ENCODE measurements at regions not wholly inside any gene's neighbourhood (a gene's known extent, or its start where the extent isn't known, plus 50 kb on each side); places are given as distances from the start of the nearest gene placed in this dataset.

DNA sequence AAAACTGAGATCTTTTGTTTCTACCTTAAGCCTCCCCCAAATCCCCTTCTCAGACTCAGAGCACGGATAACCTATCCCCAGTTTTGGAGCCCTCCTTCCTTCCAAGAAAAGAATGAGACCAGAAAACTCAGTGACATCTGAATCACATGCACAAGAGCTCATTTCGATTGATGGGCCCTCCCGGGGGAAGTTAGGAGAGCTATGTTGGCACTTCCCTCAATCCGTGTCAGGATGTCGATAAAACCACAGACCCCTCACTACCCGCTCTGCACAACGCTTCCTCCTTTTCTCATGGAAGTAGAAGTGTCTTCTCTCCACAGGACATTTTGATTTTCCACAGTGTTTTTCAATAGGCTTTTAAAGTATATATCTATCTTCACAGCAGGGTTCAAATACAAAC lies 332.4 kb downstream of the HACE1 start:
- ChIA-PET CTCF (ENCODE audit: low intra/inter-chr PET ratio, low total read pairs) (no interaction called here), POLR2A (no interaction called here)
- no peak for ATAC-seq
- H3K9ac ChIP-seq (ENCODE audit: insufficient read depth, low read depth, low read length): no peak overlapping the region
- no peak overlapping the region for H3K27ac ChIP-seq (ENCODE audit: extremely low read length, insufficient read depth, low read length)
- in situ Hi-C loops (cut with HindIII; ENCODE audit: extremely low pct_ligation_motif_present, low pct_unique_long_range_greater_than_20kb): no loop called here
- intact Hi-C loops (cut with micrococcal nuclease; ENCODE audit: unreplicated experiment): loop anchor here (5.0 kb wide), 1 partner anchor 295 kb away; no protein-coding TSS in a partner anchor
- no peak for TF ChIP-seq NR1H2 (CRISPR knock-in tag; IDR thresholded peaks at IDR 0.05; ENCODE audit: borderline replicate concordance, low read depth)
- TF ChIP-seq STAT5B (CRISPR knock-in tag; IDR thresholded peaks at IDR 0.05): no peak
- no peak for TF ChIP-seq ZFP62 (CRISPR knock-in tag; IDR thresholded peaks at IDR 0.05)
- TF ChIP-seq ZNF543 (CRISPR knock-in tag; IDR thresholded peaks at IDR 0.05): no peak
- no peak for TF ChIP-seq ELF3 (CRISPR knock-in tag; IDR thresholded peaks at IDR 0.05)
- TF ChIP-seq, protein P1, sequence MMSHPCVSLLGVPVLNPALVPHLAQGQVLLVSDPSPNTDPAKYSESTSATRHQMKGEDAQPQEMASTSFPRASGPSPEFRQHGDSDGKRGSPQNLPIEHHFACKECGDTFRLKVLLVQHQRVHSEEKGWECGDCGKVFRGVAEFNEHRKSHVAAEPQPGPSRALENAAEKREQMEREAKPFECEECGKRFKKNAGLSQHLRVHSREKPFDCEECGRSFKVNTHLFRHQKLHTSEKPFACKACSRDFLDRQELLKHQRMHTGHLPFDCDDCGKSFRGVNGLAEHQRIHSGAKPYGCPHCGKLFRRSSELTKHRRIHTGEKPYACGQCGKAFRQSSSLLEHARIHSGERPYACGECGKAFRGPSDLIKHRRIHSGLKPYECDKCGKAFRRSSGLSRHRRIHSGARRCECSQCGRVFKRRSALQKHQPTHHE (CRISPR knock-in tag; IDR thresholded peaks at IDR 0.05; ENCODE audit: borderline replicate concordance): no peak
- no peak for TF ChIP-seq MYC (CRISPR knock-in tag; IDR thresholded peaks at IDR 0.05; ENCODE audit: borderline replicate concordance)
- no peaks in the 10 kb centered on the region for H3K36me3 ChIP-seq (replicated peaks in 1 of 2; ENCODE audit: control insufficient read depth in 1 of 2, insufficient read depth in 2 of 2, low read length in 2 of 2)
- no peak overlapping the region for H3K4me3 ChIP-seq (replicated peaks in 1 of 3; ENCODE audit: insufficient read depth in 1 of 3, low read depth in 2 of 3, low read length in 3 of 3)
- H3K4me2 ChIP-seq (ENCODE audit: low read depth, low read length): no peak overlapping the region
- no peaks in the 10 kb centered on the region for H4K20me1 ChIP-seq (ENCODE audit: insufficient read depth, low read length)
- H3K4me1 ChIP-seq (ENCODE audit: insufficient read depth, low read length): peaks cover 24% of the 10 kb centered on the region
- DNase-seq (ENCODE audit: low spot score): no peak
- H3K79me2 ChIP-seq (ENCODE audit: insufficient read depth, low read length): no peaks in the 10 kb centered on the region
- no TSS peak for BruUV-seq (replicated peaks)
- WGBS (ENCODE audit: low lambda C conversion rate): 48% methylated on average over 7 of the region's 7 CpGs
- H3K9me3 ChIP-seq (ENCODE audit: low read length): no peaks in the 10 kb centered on the region
- no peak overlapping the region for H2AFZ ChIP-seq (ENCODE audit: low read length)
- no peak for FAIRE-seq
- no peaks in the 10 kb centered on the region for H3K27me3 ChIP-seq (ENCODE audit: control insufficient read depth in 1 of 2, insufficient read depth in 2 of 2, low read length in 2 of 2)

DNA sequence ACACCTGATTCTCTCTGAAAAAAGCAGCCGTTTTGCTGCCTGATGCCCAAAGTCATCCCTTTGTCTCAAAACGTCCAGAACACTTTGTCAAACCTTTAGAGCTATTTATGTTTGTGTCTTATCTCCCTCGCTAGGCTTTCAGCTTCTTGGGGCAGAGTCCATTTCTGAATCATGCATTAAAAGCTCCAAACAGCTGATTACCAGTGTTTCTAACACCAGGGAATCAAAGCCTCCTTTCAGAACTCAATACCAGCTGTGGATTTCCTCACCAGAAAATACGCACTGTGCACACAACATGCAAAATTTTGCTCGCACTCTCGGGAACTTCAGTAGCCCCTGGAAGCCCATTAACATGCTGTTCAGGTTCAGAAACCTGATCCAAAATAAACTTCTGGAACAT lies 333.3 kb downstream of the HACE1 start:
- H3K36me3 ChIP-seq (replicated peaks in 1 of 2; ENCODE audit: control insufficient read depth in 1 of 2, insufficient read depth in 2 of 2, low read length in 2 of 2): no peaks in the 10 kb centered on the region
- H3K4me3 ChIP-seq (replicated peaks in 1 of 3; ENCODE audit: insufficient read depth in 1 of 3, low read depth in 2 of 3, low read length in 3 of 3): no peak overlapping the region
- BruUV-seq (replicated peaks): no TSS peak
- WGBS (ENCODE audit: low lambda C conversion rate): under 1% methylated on average over 6 of the region's 6 CpGs
- peak; percentile 72 for ATAC-seq
- no peak overlapping the region for H3K9ac ChIP-seq (ENCODE audit: insufficient read depth, low read depth, low read length)
- in situ Hi-C loops (cut with HindIII; ENCODE audit: extremely low pct_ligation_motif_present, low pct_unique_long_range_greater_than_20kb): no loop called here
- peak; percentile 54 for DNase-seq (ENCODE audit: low spot score)
- no peak for FAIRE-seq
- no peaks in the 10 kb centered on the region for H3K27me3 ChIP-seq (ENCODE audit: control insufficient read depth in 1 of 2, insufficient read depth in 2 of 2, low read length in 2 of 2)
- H3K79me2 ChIP-seq (ENCODE audit: insufficient read depth, low read length): no peaks in the 10 kb centered on the region
- peak overlapping the region; percentile 41 for H3K4me2 ChIP-seq (ENCODE audit: low read depth, low read length)
- H2AFZ ChIP-seq (ENCODE audit: low read length): no peak overlapping the region
- CTCF ChIA-PET (ENCODE audit: low intra/inter-chr PET ratio, low total read pairs): interaction anchor here (1.7 kb wide), 1 partner anchor 522 kb away, joined by 7 read pairs; no protein-coding TSS in a partner anchor
- peaks cover 24% of the 10 kb centered on the region for H3K4me1 ChIP-seq (ENCODE audit: insufficient read depth, low read length)
- no peaks in the 10 kb centered on the region for H3K9me3 ChIP-seq (ENCODE audit: low read length)
- POLR2A ChIA-PET: no interaction called here
- no peak overlapping the region for H3K27ac ChIP-seq (ENCODE audit: extremely low read length, insufficient read depth, low read length)
- intact Hi-C loops (cut with micrococcal nuclease; ENCODE audit: unreplicated experiment): loop anchor here (5.0 kb wide), 1 partner anchor 294 kb away; no protein-coding TSS in a partner anchor
- H4K20me1 ChIP-seq (ENCODE audit: insufficient read depth, low read length): no peaks in the 10 kb centered on the region
- TF ChIP-seq, protein P2, sequence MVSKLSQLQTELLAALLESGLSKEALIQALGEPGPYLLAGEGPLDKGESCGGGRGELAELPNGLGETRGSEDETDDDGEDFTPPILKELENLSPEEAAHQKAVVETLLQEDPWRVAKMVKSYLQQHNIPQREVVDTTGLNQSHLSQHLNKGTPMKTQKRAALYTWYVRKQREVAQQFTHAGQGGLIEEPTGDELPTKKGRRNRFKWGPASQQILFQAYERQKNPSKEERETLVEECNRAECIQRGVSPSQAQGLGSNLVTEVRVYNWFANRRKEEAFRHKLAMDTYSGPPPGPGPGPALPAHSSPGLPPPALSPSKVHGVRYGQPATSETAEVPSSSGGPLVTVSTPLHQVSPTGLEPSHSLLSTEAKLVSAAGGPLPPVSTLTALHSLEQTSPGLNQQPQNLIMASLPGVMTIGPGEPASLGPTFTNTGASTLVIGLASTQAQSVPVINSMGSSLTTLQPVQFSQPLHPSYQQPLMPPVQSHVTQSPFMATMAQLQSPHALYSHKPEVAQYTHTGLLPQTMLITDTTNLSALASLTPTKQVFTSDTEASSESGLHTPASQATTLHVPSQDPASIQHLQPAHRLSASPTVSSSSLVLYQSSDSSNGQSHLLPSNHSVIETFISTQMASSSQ (IDR thresholded peaks at IDR 0.05; ENCODE audit: low read depth): no peak
- TF ChIP-seq, protein P2 (CRISPR knock-in tag; IDR thresholded peaks at IDR 0.05; ENCODE audit: borderline replicate concordance): no peak
- TF ChIP-seq ZNF256 (CRISPR knock-in tag; conservative IDR thresholded peaks at IDR 0.05) (no peak), ZNF7 (CRISPR knock-in tag; IDR thresholded peaks at IDR 0.05) (no peak)

Data from HepG2 (cell line).